WERI-Rb-1 (cell line): ENCODE measurements at regions not wholly inside any gene's neighbourhood (a gene's known extent, or its start where the extent isn't known, plus 50 kb on each side); places are given as distances from the start of the nearest gene placed in this dataset.

Experiments used
- DNase-seq: peaks from one replicate; pipeline ENCODE4 v3.0.0-alpha.2; 2020
- H3K27ac ChIP-seq: fragments of 250-450 bp; sonication (Bioruptor Pico); 2 replicates; pipeline ENCODE4 v1.5.1; 2020; ENCODE audit warnings: mild to moderate bottlenecking, moderate library complexity
- H3K27me3 ChIP-seq: fragments of 250-450 bp; sonication (Bioruptor Pico); 2 replicates; pipeline ENCODE4 v1.5.1; 2021; ENCODE audit warnings: mild to moderate bottlenecking, low read depth, moderate library complexity; ENCODE audit not compliant: insufficient read depth, severe bottlenecking
- H3K36me3 ChIP-seq: fragments of 250-450 bp; sonication (Bioruptor Pico); 2 replicates; pipeline ENCODE4 v1.5.1; 2020; ENCODE audit warnings: mild to moderate bottlenecking, moderate library complexity
- H3K4me3 ChIP-seq: 2 replicates; pipeline ENCODE4 v1.5.1; 2011; ENCODE audit warnings: low read depth, mild to moderate bottlenecking, control low read depth, low read length
- H3K9me3 ChIP-seq: fragments of 250-450 bp; sonication (Bioruptor Pico); 2 replicates; pipeline ENCODE4 v1.5.1; 2021; ENCODE audit warnings: mild to moderate bottlenecking, moderate library complexity; ENCODE audit not compliant: severe bottlenecking
- CTCF ChIP-seq: IDR thresholded peaks from 2 replicates; pipeline ENCODE4 v1.5.1; 2011; ENCODE audit warnings: low read depth, mild to moderate bottlenecking, control low read depth, inconsistent platforms, low read length

GRCh38 chr10:34872820-34873219, 57.7 kb upstream of the PARD3 start:
- H3K27ac ChIP-seq, result no peak overlapping the region
- H3K4me3 ChIP-seq, result no peak overlapping the region
- no peaks in the 10 kb centered on the region for H3K36me3 ChIP-seq
- no peak for DNase-seq
- no peaks in the 10 kb centered on the region for H3K9me3 ChIP-seq
- no peaks in the 10 kb centered on the region for H3K27me3 ChIP-seq
- TF ChIP-seq CTCF, result no peak

GRCh38 chr10:34869135-34869836, 54.2 kb upstream of the PARD3 start:
- no peaks in the 10 kb centered on the region for H3K27me3 ChIP-seq
- no peaks in the 10 kb centered on the region for H3K36me3 ChIP-seq
- TF ChIP-seq CTCF, result no peak
- no peak for DNase-seq
- no peak overlapping the region for H3K27ac ChIP-seq
- H3K4me3 ChIP-seq, result no peak overlapping the region
- H3K9me3 ChIP-seq, result no peaks in the 10 kb centered on the region

GRCh38 chr10:34868589-34868988, 53.5 kb upstream of the PARD3 start:
- H3K9me3 ChIP-seq, result no peaks in the 10 kb centered on the region
- no peaks in the 10 kb centered on the region for H3K36me3 ChIP-seq
- H3K4me3 ChIP-seq, result no peak overlapping the region
- no peak for TF ChIP-seq CTCF
- no peak for DNase-seq
- no peaks in the 10 kb centered on the region for H3K27me3 ChIP-seq
- H3K27ac ChIP-seq, result no peak overlapping the region

GRCh38 chr10:34866848-34867247, 51.8 kb upstream of the PARD3 start:
- no peak for DNase-seq
- Histone ChIP-seq H3K4me3 (no peak overlapping the region), H3K27ac (no peak overlapping the region), H3K9me3 (no peaks in the 10 kb centered on the region), H3K27me3 (no peaks in the 10 kb centered on the region), H3K36me3 (no peaks in the 10 kb centered on the region)
- no peak for TF ChIP-seq CTCF
